Left lung (tissue), 4 donors: ENCODE measurements at regions not wholly inside any gene's neighbourhood (a gene's known extent, or its start where the extent isn't known, plus 50 kb on each side); places are given as distances from the start of the nearest gene placed in this dataset.

Source experiments
- ATAC-seq: fragments of 200-7000 bp; cut with Tn5 transposase; one replicate; pipeline ENCODE4 v1.9.1; 2020; ENCODE audit warnings: moderate library complexity
- DNase-seq, 4 donors: peaks; one replicate each; pipeline ENCODE4 v3.0.0-alpha.2; 2013 to 2020
- H3K27ac ChIP-seq, 2 donors: fragments of 200-600 bp; sonication (generic) in 1 of 2; one replicate each; pipeline versions ENCODE4 v1.5.0 to v1.8.0; 2020 to 2021
- H3K27me3 ChIP-seq, 2 donors: fragments of 200-600 bp; sonication (generic) in 1 of 2; one replicate each; pipeline versions ENCODE4 v1.5.0 to v1.8.0; 2020 to 2021
- H3K36me3 ChIP-seq, 2 donors: fragments of 200-600 bp; sonication (generic) in 1 of 2; one replicate each; pipeline versions ENCODE4 v1.5.0 to v1.8.0; 2020 to 2021
- H3K4me1 ChIP-seq, 2 donors: fragments of 200-600 bp; one replicate each; pipeline ENCODE4 v1.8.0; 2021
- H3K4me3 ChIP-seq, 2 donors: fragments of 200-600 bp; sonication (generic) in 1 of 2; one replicate each; pipeline versions ENCODE4 v1.5.0 to v1.8.0; 2020 to 2021; ENCODE audit warnings: mild to moderate bottlenecking in 1 of 2
- H3K9me3 ChIP-seq, 2 donors: fragments of 200-600 bp; sonication (generic) in 1 of 2; one replicate each; pipeline versions ENCODE4 v1.5.0 to v1.8.0; 2020 to 2021
- intact Hi-C, 2 donors: fragments of 100-400 bp; cut with DNase I; formaldehyde crosslinking; loops; one replicate each; pipeline versions ENCODE4 v1.11.2 to v1.14.2; 2022
- TF ChIP-seq, protein P1 (sequence below), 2 donors: fragments of 200-600 bp; sonication (generic) in 1 of 2; IDR thresholded peaks; one replicate each; pipeline versions ENCODE4 v1.5.0 to v1.8.0; 2021; ENCODE audit warnings: antibody characterized with exemption in 2 of 2
- donor health status: DM: no; HTN: yes; CAD: no.
- donor health status: DM: no; HTN: no; CAD: no.

DNA sequence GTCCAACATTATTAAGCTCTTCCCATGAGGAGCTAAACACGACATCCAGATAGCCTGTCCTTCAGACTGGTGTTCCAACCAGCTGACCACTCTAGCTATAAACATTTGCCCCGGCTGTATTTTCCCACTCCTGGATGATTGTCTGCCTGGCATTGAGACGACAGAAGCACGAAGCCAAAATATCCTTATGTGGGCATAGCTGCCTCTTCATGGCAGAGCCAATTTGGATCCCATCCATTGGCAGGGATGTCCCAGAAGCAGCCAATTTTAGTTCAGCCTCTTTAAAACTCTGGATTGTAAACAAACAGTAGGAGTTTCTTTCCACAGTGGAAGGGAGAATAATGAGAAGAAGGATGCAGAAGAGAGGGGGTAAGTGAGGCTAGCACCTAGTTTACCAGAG, 507.6 kb downstream of the CETN3 start:
- Histone ChIP-seq H3K36me3 (no peaks in the 10 kb centered on the region), H3K9me3 (no peaks in the 10 kb centered on the region), H3K4me3 (no peak overlapping the region), H3K4me1 (no peaks in the 10 kb centered on the region), H3K27ac (no peak overlapping the region), H3K27me3 (no peaks in the 10 kb centered on the region)
- TF ChIP-seq, protein P1, sequence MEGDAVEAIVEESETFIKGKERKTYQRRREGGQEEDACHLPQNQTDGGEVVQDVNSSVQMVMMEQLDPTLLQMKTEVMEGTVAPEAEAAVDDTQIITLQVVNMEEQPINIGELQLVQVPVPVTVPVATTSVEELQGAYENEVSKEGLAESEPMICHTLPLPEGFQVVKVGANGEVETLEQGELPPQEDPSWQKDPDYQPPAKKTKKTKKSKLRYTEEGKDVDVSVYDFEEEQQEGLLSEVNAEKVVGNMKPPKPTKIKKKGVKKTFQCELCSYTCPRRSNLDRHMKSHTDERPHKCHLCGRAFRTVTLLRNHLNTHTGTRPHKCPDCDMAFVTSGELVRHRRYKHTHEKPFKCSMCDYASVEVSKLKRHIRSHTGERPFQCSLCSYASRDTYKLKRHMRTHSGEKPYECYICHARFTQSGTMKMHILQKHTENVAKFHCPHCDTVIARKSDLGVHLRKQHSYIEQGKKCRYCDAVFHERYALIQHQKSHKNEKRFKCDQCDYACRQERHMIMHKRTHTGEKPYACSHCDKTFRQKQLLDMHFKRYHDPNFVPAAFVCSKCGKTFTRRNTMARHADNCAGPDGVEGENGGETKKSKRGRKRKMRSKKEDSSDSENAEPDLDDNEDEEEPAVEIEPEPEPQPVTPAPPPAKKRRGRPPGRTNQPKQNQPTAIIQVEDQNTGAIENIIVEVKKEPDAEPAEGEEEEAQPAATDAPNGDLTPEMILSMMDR (IDR thresholded peaks at IDR 0.05), result no peak
- ATAC-seq, result no peak
- peak in 1 of 4 donors; percentile 1 for DNase-seq
- intact Hi-C loops, result no loop called here

DNA sequence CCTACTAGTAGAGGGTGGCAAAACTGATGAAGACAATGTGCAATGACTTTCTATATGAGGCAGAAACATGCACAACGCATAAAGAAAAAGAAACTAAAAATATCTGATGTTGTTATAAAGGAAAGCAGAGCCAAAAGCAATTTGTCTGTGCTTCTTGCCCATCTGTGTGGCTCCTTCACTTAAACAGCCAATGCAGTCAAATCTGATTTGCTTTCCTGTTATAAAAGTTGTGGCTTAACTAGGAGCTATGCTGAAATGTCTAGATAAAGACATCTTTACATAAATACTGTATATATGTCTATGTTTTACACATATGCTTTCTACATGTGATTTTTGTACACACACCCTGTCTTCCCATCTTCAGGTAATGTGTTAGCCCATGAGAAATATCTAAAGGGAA, 508.2 kb downstream of the CETN3 start:
- Histone ChIP-seq H3K27ac (no peak overlapping the region), H3K36me3 (no peaks in the 10 kb centered on the region), H3K4me3 (no peak overlapping the region), H3K4me1 (no peaks in the 10 kb centered on the region), H3K27me3 (no peaks in the 10 kb centered on the region), H3K9me3 (peaks cover 0 to 6% of the 10 kb centered on the region in 2 donors)
- no peak for ATAC-seq
- DNase-seq, result no peak
- intact Hi-C loops, result no loop called here
- TF ChIP-seq, protein P1 (IDR thresholded peaks at IDR 0.05), result no peak

DNA sequence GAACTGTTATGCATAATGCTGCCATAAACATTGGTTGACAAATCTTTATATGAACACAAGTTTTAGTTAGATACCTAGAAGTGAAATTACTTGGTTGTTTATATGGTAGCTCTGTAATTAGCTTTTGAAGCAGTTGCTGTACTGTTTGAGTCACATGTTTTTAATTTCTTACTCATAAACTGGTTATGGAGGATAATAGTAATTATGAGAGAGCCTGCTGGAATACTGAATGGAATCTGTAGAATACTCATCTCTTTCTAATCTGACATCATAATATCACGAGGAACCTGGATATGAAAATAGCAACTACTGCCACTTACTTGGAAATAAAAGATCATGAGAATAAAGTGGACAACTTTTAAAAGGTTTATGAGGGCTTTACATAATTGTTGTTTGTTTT, 509.2 kb downstream of the CETN3 start:
- Histone ChIP-seq H3K36me3 (no peaks in the 10 kb centered on the region), H3K27ac (no peak overlapping the region), H3K27me3 (no peaks in the 10 kb centered on the region), H3K4me1 (no peaks in the 10 kb centered on the region), H3K4me3 (no peak overlapping the region), H3K9me3 (peaks cover 0 to 14% of the 10 kb centered on the region in 2 donors)
- intact Hi-C loops, result no loop called here
- ATAC-seq (no peak), DNase-seq (no peak)
- TF ChIP-seq, protein P1 (IDR thresholded peaks at IDR 0.05), result no peak

DNA sequence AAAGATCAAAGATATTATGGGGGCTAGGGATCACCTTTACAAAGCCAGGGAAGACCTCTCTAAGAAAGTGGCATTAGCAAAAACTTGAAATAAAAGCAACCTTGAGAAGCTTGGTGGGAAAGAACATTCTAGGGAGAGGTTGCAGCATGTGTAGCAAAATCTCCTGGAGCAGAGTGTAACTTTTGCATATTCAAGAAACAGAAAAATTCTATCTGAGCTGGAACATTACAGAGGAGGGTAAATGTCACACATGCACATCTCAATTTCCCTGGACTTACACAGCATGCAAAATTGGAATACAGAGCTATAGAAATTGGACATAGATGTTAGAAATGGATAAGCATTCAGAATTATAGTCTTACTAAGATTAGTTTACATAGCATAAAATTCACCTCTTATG, 510.0 kb downstream of the CETN3 start:
- H3K27me3 ChIP-seq, result no peaks in the 10 kb centered on the region
- H3K27ac ChIP-seq, result no peak overlapping the region
- TF ChIP-seq, protein P1 (IDR thresholded peaks at IDR 0.05), result no peak
- no peaks in the 10 kb centered on the region for H3K4me1 ChIP-seq
- DNase-seq (no peak), ATAC-seq (no peak)
- H3K9me3 ChIP-seq, result peaks cover 0 to 21% of the 10 kb centered on the region in 2 donors
- intact Hi-C loops, result no loop called here
- H3K36me3 ChIP-seq, result no peaks in the 10 kb centered on the region
- H3K4me3 ChIP-seq, result no peak overlapping the region

DNA sequence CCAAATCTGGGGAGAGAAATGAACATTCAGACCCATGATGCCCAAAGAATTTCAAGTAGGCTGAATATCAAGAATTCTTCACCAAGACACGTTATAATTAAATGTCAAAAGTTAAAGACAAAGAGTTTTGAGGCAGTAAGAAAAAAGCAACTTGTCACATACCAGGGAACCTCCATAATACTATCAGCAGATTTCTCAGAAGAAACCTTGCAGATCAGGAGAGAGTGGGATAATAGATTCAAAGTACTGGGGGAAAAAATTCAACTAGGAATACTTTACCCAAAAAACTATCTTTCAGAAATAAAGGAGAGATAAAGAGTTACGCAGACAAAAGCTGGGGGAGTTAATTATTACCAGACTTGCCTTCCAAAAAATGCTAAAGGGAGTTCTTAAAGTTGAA, 516.0 kb downstream of the CETN3 start:
- no peak overlapping the region for H3K27ac ChIP-seq
- DNase-seq, result no peak
- H3K27me3 ChIP-seq, result no peaks in the 10 kb centered on the region
- TF ChIP-seq, protein P1 (IDR thresholded peaks at IDR 0.05), result no peak
- no peak for ATAC-seq
- intact Hi-C loops, result no loop called here
- no peaks in the 10 kb centered on the region for H3K4me1 ChIP-seq
- H3K9me3 ChIP-seq, result peaks cover 0 to 49% of the 10 kb centered on the region in 2 donors
- H3K36me3 ChIP-seq, result no peaks in the 10 kb centered on the region
- H3K4me3 ChIP-seq, result no peak overlapping the region
